H1 (cell line): ENCODE measurements at regions not wholly inside any gene's neighbourhood (a gene's known extent, or its start where the extent isn't known, plus 50 kb on each side); places are given as distances from the start of the nearest gene placed in this dataset.

Source experiments
- BRCA1 ChIP-seq: IDR thresholded peaks from 2 replicates; pipeline ENCODE4 v1.6.1; 2012; ENCODE audit warnings: low read depth, low read length, improper control_type of control experiment
- EP300 ChIP-seq, 2 experiments: IDR thresholded peaks; 1 replicate in 1 of 2; 2 replicates in 1 of 2; pipeline ENCODE4 v1.6.1; 2011 to 2012; ENCODE audit warnings: low read depth in 2 of 2, low read length in 2 of 2, mild to moderate bottlenecking in 2 of 2, borderline replicate concordance in 1 of 2, inconsistent platforms in 1 of 2, moderate library complexity in 1 of 2
- FOSL1 ChIP-seq: IDR thresholded peaks from 2 replicates; pipeline ENCODE4 v1.6.1; 2011; ENCODE audit warnings: mild to moderate bottlenecking, low read depth, low read length, moderate library complexity; ENCODE audit not compliant: insufficient read depth
- KDM5A ChIP-seq: fragments of 200-600 bp; IDR thresholded peaks from 2 replicates; pipeline ENCODE4 v1.7.1; 2012; ENCODE audit warnings: mild to moderate bottlenecking, low read length, inconsistent platforms, mixed read lengths
- MAFK ChIP-seq: IDR thresholded peaks from 2 replicates; pipeline ENCODE4 v1.6.1; 2012; ENCODE audit warnings: low read depth, mild to moderate bottlenecking, improper control_type of control experiment, low read length
- POLR2AphosphoS5 ChIP-seq: IDR thresholded peaks from 2 replicates; pipeline ENCODE4 v1.6.1; 2011; ENCODE audit warnings: low read depth, low read length
- TF ChIP-seq, protein P1 (sequence below): fragments of 300-600 bp; sonication (generic); IDR thresholded peaks from 2 replicates; pipeline ENCODE4 v1.7.1; 2012; ENCODE audit warnings: low read length, moderate library complexity, mild to moderate bottlenecking, inconsistent platforms; ENCODE audit not compliant: insufficient replicate concordance

DNA sequence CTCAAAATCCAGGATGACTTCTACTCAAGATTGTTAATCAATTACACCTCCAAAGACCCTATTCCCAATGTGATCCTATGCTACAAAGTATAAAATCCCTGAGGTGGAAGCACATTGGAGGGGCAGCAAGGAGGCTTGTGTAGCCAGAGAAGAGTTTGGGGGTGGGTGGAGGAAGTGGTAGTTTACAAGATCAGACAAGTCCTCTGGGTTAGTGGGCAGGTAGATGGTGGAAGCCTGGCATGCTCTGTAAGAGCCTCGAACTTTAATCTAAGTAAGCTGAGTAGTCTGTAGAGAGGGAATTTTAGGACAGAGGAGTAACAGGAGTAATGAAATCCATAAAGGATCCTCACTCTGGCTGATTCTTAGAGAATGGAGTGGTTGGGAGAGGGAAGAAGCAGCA, 65.0 kb upstream of the KCTD3 start (continued):
- TF ChIP-seq, protein P1, sequence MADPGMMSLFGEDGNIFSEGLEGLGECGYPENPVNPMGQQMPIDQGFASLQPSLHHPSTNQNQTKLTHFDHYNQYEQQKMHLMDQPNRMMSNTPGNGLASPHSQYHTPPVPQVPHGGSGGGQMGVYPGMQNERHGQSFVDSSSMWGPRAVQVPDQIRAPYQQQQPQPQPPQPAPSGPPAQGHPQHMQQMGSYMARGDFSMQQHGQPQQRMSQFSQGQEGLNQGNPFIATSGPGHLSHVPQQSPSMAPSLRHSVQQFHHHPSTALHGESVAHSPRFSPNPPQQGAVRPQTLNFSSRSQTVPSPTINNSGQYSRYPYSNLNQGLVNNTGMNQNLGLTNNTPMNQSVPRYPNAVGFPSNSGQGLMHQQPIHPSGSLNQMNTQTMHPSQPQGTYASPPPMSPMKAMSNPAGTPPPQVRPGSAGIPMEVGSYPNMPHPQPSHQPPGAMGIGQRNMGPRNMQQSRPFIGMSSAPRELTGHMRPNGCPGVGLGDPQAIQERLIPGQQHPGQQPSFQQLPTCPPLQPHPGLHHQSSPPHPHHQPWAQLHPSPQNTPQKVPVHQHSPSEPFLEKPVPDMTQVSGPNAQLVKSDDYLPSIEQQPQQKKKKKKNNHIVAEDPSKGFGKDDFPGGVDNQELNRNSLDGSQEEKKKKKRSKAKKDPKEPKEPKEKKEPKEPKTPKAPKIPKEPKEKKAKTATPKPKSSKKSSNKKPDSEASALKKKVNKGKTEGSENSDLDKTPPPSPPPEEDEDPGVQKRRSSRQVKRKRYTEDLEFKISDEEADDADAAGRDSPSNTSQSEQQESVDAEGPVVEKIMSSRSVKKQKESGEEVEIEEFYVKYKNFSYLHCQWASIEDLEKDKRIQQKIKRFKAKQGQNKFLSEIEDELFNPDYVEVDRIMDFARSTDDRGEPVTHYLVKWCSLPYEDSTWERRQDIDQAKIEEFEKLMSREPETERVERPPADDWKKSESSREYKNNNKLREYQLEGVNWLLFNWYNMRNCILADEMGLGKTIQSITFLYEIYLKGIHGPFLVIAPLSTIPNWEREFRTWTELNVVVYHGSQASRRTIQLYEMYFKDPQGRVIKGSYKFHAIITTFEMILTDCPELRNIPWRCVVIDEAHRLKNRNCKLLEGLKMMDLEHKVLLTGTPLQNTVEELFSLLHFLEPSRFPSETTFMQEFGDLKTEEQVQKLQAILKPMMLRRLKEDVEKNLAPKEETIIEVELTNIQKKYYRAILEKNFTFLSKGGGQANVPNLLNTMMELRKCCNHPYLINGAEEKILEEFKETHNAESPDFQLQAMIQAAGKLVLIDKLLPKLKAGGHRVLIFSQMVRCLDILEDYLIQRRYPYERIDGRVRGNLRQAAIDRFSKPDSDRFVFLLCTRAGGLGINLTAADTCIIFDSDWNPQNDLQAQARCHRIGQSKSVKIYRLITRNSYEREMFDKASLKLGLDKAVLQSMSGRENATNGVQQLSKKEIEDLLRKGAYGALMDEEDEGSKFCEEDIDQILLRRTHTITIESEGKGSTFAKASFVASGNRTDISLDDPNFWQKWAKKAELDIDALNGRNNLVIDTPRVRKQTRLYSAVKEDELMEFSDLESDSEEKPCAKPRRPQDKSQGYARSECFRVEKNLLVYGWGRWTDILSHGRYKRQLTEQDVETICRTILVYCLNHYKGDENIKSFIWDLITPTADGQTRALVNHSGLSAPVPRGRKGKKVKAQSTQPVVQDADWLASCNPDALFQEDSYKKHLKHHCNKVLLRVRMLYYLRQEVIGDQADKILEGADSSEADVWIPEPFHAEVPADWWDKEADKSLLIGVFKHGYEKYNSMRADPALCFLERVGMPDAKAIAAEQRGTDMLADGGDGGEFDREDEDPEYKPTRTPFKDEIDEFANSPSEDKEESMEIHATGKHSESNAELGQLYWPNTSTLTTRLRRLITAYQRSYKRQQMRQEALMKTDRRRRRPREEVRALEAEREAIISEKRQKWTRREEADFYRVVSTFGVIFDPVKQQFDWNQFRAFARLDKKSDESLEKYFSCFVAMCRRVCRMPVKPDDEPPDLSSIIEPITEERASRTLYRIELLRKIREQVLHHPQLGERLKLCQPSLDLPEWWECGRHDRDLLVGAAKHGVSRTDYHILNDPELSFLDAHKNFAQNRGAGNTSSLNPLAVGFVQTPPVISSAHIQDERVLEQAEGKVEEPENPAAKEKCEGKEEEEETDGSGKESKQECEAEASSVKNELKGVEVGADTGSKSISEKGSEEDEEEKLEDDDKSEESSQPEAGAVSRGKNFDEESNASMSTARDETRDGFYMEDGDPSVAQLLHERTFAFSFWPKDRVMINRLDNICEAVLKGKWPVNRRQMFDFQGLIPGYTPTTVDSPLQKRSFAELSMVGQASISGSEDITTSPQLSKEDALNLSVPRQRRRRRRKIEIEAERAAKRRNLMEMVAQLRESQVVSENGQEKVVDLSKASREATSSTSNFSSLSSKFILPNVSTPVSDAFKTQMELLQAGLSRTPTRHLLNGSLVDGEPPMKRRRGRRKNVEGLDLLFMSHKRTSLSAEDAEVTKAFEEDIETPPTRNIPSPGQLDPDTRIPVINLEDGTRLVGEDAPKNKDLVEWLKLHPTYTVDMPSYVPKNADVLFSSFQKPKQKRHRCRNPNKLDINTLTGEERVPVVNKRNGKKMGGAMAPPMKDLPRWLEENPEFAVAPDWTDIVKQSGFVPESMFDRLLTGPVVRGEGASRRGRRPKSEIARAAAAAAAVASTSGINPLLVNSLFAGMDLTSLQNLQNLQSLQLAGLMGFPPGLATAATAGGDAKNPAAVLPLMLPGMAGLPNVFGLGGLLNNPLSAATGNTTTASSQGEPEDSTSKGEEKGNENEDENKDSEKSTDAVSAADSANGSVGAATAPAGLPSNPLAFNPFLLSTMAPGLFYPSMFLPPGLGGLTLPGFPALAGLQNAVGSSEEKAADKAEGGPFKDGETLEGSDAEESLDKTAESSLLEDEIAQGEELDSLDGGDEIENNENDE = no peak
- TF ChIP-seq POLR2AphosphoS5 (no peak), KDM5A (no peak), FOSL1 (no peak), BRCA1 (no peak), EP300 (IDR thresholded peaks at IDR 0.05; ENCODE audit: borderline replicate concordance in 1 of 2, low read depth in 2 of 2, low read length in 2 of 2) (no peak), MAFK (no peak)
